ENCODE measurements at regions not wholly inside any gene's neighbourhood (a gene's known extent, or its start where the extent isn't known, plus 50 kb on each side); places are given as distances from the start of the nearest gene placed in this dataset.

DNA sequence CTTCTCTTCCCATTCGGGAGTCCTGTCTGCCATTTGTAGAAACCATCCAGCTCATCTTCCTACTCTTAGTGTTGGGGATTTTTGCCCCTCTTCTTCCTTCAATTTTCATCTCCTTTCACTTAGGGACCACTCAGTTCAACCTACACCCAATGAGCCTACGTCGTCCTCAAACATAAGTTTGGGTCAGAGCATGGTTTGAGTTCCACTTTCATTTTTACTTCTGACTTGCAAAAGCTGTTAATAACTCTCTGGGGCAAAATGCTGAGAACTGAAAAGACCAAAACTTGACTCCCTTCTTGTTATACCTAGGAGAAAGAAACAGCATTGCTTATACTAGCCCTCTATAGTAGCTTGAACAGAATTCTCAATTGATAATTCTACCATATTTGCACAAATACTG is 381.5 kb upstream of the MPDZ start:
- TF ChIP-seq, protein P1, sequence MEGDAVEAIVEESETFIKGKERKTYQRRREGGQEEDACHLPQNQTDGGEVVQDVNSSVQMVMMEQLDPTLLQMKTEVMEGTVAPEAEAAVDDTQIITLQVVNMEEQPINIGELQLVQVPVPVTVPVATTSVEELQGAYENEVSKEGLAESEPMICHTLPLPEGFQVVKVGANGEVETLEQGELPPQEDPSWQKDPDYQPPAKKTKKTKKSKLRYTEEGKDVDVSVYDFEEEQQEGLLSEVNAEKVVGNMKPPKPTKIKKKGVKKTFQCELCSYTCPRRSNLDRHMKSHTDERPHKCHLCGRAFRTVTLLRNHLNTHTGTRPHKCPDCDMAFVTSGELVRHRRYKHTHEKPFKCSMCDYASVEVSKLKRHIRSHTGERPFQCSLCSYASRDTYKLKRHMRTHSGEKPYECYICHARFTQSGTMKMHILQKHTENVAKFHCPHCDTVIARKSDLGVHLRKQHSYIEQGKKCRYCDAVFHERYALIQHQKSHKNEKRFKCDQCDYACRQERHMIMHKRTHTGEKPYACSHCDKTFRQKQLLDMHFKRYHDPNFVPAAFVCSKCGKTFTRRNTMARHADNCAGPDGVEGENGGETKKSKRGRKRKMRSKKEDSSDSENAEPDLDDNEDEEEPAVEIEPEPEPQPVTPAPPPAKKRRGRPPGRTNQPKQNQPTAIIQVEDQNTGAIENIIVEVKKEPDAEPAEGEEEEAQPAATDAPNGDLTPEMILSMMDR (IDR thresholded peaks at IDR 0.05) = no peak
- no peak for TF ChIP-seq POLR2A (IDR thresholded peaks at IDR 0.05)
